Subcutaneous abdominal adipose tissue (tissue), 5 donors: ENCODE measurements at regions not wholly inside any gene's neighbourhood (a gene's known extent, or its start where the extent isn't known, plus 50 kb on each side); places are given as distances from the start of the nearest gene placed in this dataset.

Experiments
- H3K27ac ChIP-seq: one replicate; pipeline ENCODE4 v1.7.0; 2013; ENCODE audit warnings: low read depth, mild to moderate bottlenecking, inconsistent platforms, low read length, moderate library complexity
- H3K27me3 ChIP-seq, 5 donors: one replicate each; pipeline ENCODE4 v1.7.0; 2013; ENCODE audit warnings: low read length in 5 of 5, inconsistent platforms in 1 of 5; ENCODE audit not compliant: control insufficient read depth in 5 of 5, insufficient read depth in 4 of 5
- H3K36me3 ChIP-seq, 5 donors: one replicate each; pipeline ENCODE4 v1.7.0; 2013; ENCODE audit warnings: low read length in 5 of 5; ENCODE audit not compliant: control insufficient read depth in 5 of 5, insufficient read depth in 5 of 5
- H3K4me1 ChIP-seq, 5 donors: one replicate each; pipeline ENCODE4 v1.7.0; 2013; ENCODE audit warnings: low read length in 5 of 5, mild to moderate bottlenecking in 3 of 5, moderate library complexity in 1 of 5; ENCODE audit not compliant: control insufficient read depth in 5 of 5, insufficient read depth in 5 of 5
- H3K4me3 ChIP-seq, 5 donors: one replicate each; pipeline ENCODE4 v1.7.0; 2013; ENCODE audit warnings: low read length in 5 of 5, low read depth in 1 of 5
- H3K9ac ChIP-seq, 5 donors: one replicate each; pipeline ENCODE4 v1.7.0; 2013; ENCODE audit warnings: low read length in 5 of 5, mild to moderate bottlenecking in 4 of 5, moderate library complexity in 3 of 5
- H3K9me3 ChIP-seq, 5 donors: one replicate each; pipeline ENCODE4 v1.7.0; 2013; ENCODE audit warnings: low read length in 5 of 5; ENCODE audit not compliant: control insufficient read depth in 5 of 5
- donor health status: healthy.
- donor health status: healthy.
- donor health status: healthy.
- donor health status: healthy.
- donor health status: healthy.

DNA sequence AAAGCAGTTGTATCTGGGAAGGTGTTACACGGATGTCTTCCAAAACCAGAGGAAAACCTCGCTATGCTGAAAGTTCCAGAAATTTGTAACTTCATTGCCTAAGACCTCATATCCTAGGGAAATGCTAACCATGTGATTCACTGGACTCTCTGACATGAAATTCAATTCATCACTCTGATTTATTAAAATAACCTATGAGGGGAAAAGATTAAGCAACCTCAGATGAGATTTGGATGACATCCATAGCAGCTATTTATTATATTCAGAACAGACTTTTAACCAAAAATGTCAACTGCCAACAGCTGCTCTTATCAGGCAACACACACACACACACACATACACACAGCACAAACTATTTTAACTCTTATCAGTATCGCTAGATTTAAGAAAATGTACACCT lies 1006.4 kb upstream of the CTNND2 start:
- no peak overlapping the region for H3K9ac ChIP-seq
- no peaks in the 10 kb centered on the region for H3K36me3 ChIP-seq
- no peaks in the 10 kb centered on the region for H3K9me3 ChIP-seq
- H3K27me3 ChIP-seq = no peaks in the 10 kb centered on the region
- H3K4me1 ChIP-seq = peaks cover 0 to 6% (median 0%) of the 10 kb centered on the region in 5 donors
- no peak overlapping the region for H3K4me3 ChIP-seq
- H3K27ac ChIP-seq = no peak overlapping the region

DNA sequence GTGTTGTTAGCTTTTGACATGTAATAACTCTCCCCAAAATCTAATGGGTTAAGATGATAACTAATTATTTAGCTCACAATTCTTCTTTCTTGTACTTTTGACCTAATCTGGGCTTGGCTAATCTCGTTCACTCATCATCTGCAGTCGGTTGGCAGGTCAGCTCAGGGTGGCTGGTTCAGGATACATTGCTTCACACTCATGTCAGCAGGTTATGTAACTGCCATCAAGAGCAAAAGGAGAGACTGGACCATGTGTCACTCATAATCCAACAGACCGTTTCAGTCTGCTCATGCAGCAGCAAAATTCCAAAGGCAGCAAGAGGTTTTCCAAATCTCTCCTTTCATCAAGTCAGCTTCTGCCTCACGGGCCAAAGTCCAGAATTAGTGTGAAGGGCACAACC lies 998.4 kb upstream of the CTNND2 start:
- Histone ChIP-seq H3K27ac (no peak overlapping the region), H3K27me3 (no peaks in the 10 kb centered on the region), H3K36me3 (no peaks in the 10 kb centered on the region), H3K4me3 (no peak overlapping the region), H3K9ac (no peak overlapping the region), H3K9me3 (no peaks in the 10 kb centered on the region), H3K4me1 (peaks cover 0 to 2% (median 0%) of the 10 kb centered on the region in 5 donors)

DNA sequence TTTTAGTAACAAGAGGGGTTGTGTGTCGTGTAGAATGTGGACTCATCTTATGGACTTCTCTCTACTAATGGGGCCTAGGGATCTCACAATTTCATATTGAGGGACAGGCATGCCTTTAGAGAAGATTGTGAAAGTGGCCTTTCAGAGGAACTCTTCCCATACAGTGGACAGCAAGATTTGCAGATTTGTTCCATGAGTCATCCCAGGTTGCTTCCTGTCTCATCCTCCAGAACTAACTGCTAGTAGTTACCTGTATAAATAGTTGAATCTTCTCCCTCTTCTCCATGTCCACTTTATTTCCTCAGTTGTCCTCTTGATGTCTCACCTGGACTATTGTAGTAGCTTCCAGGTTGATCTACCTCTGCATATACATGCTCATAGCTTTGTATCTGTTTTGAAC lies 997.5 kb upstream of the CTNND2 start:
- Histone ChIP-seq H3K9me3 (no peaks in the 10 kb centered on the region), H3K4me3 (no peak overlapping the region), H3K4me1 (peaks cover 0 to 5% (median 0%) of the 10 kb centered on the region in 5 donors), H3K27me3 (no peaks in the 10 kb centered on the region), H3K9ac (no peak overlapping the region), H3K36me3 (no peaks in the 10 kb centered on the region), H3K27ac (no peak overlapping the region)

DNA sequence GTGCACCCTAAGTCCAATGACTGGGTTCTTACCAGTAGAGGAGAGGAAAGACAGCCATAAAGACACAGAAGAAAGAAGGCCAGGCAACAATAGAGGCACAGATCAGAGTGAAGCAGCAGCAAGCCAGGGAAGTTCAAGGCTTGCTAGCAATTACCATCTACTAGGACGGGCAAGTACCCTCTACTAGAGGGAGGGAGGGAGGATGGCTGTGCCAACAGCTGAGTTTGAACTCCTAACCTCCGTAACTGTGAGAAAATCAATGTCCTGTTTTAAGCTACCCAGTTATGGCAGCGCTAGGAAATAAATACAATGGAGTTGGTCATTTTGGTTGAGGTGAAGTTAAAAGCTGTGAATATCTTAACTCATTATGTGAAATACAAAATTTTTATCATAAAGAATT lies 991.8 kb upstream of the CTNND2 start:
- H3K27me3 ChIP-seq = no peaks in the 10 kb centered on the region
- no peak overlapping the region for H3K27ac ChIP-seq
- no peaks in the 10 kb centered on the region for H3K9me3 ChIP-seq
- peaks cover 0 to 4% (median 0%) of the 10 kb centered on the region in 5 donors for H3K4me1 ChIP-seq
- H3K9ac ChIP-seq = no peak overlapping the region
- no peaks in the 10 kb centered on the region for H3K36me3 ChIP-seq
- no peak overlapping the region for H3K4me3 ChIP-seq

DNA sequence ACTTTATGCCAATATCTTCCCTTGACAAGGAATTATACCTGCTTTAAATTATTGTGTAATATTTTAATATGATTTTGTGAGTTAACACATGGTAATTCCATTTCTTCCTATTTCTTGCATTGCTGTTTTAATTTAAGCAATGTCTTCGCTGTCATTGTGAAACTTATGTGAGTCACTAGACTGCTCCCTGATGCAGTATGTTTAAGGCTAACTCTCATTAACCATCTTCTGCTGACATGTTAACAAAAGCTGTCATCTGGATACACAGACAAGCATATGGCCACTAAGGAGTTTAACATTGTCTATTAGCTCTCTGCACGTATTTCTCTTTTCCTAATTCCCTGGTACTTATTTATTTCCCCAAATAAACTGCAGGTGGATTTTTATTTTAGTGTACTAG lies 980.8 kb upstream of the CTNND2 start:
- peaks cover 0 to 26% (median 4%) of the 10 kb centered on the region in 5 donors for H3K4me1 ChIP-seq
- H3K36me3 ChIP-seq = no peaks in the 10 kb centered on the region
- H3K9ac ChIP-seq = no peak overlapping the region
- no peaks in the 10 kb centered on the region for H3K27me3 ChIP-seq
- H3K27ac ChIP-seq = no peak overlapping the region
- H3K9me3 ChIP-seq = no peaks in the 10 kb centered on the region
- H3K4me3 ChIP-seq = no peak overlapping the region

DNA sequence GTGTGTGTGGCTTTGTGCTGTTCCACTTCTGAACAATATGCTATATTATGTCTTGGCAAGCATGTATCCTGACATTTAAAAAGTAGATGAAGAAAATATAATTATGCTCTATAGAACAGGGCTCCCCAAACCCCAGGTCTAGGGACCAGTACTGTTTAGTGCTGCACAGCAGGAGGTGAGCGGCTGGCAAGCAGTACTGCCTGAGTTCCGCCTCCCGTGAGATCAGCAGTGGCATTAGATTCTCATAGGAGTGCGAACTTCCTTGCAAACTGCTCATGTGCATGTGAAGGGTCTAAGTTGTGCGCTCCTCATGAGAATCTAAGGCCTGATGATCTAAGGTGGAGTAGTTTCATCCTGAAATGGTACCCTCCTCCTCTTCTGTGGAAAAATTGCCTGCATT lies 979.1 kb upstream of the CTNND2 start:
- Histone ChIP-seq H3K9ac (no peak overlapping the region), H3K4me1 (peaks cover 0 to 26% (median 4%) of the 10 kb centered on the region in 5 donors), H3K27ac (no peak overlapping the region), H3K9me3 (no peaks in the 10 kb centered on the region), H3K36me3 (no peaks in the 10 kb centered on the region), H3K27me3 (no peaks in the 10 kb centered on the region), H3K4me3 (no peak overlapping the region)

DNA sequence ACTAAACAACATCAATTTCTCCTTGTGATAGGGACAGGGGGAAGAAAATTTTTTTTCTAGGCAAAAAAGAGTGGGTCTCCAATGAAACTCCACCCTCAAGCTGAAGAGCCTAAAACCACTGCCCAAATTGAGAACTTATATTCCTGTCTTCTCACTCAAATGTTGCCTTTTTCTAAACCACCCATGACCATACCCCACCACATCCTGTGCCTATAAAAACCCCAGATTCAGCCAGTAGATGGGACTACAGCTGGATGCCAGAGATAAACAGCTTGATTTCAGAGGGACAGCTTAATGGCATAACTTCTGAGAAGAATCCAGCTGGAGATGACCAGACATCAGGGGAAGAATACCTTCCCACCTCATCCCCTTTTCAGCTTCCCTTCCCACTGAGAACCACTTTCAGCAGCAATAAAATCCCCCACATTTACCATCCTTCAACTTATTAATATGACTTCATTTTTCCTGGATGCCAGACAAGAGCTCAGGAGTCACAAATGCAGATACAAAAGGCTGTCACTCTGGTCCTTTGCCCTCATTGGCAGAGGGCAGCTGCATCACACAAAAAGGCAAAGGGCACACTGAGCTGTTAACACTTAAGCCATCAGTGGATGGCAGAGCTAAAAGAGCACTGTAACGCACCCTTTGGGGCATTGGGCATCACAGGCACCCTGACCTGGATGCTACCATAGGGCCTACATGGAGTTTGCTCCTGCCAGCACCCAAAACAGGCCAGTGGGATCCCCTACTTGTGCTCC lies 972.5 kb upstream of the CTNND2 start:
- no peaks in the 10 kb centered on the region for H3K27me3 ChIP-seq
- peaks cover 0 to 7% (median 5%) of the 10 kb centered on the region in 5 donors for H3K9me3 ChIP-seq
- no peak overlapping the region for H3K9ac ChIP-seq
- H3K4me3 ChIP-seq = no peak overlapping the region
- H3K27ac ChIP-seq = no peak overlapping the region
- H3K36me3 ChIP-seq = no peaks in the 10 kb centered on the region
- no peaks in the 10 kb centered on the region for H3K4me1 ChIP-seq

DNA sequence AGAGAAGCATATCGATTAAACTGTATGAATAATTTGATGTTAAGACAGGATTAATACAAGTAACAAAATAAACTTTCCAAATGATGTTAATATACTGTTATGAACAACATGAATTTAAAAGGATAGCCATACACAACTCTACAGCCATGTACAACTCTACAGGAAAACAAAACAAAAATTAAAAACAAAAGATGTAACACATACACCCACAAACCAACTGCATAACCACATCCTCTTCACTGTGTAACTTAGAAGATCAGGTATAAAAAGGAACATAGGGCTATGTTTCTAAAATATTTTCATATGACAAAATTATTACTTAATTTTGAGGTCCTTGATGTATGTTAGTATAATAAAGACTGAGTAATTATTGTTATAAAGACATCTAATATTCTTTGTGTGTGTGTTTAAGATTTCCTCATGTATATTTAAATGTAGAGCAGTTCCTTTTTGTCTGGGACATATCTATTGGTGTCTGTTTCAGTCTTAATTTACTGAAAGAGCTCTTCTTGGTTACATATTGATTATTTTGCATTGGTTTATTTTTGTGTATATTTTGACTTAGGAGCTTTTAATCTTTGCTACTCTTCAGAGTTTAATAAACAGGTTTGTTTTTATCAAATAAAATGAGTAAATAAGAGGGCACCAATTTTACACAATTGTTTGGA lies 966.8 kb upstream of the CTNND2 start:
- Histone ChIP-seq H3K4me1 (no peaks in the 10 kb centered on the region), H3K36me3 (no peaks in the 10 kb centered on the region), H3K9me3 (peaks cover 0 to 2% (median 0%) of the 10 kb centered on the region in 5 donors), H3K27me3 (no peaks in the 10 kb centered on the region), H3K27ac (no peak overlapping the region), H3K4me3 (no peak overlapping the region), H3K9ac (no peak overlapping the region)

DNA sequence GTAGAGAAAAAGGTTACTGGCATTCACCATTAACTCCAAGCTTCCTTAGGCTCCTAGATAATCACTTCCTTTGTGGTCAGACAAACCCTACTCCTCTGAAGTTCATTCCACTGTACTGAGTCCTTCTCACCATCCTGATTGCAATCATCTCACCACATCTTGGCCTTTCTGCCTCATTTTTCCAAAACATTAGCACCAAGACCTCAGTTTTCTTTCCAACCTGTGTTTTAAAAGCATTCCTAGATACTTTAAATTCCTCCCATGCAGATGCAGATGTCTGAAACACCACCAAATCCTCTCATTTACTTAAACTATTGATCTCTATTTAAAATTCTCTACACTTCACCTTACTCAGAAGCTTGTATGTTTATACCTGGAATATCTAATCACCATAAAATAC lies 961.3 kb upstream of the CTNND2 start:
- H3K4me3 ChIP-seq = no peak overlapping the region
- no peaks in the 10 kb centered on the region for H3K27me3 ChIP-seq
- H3K27ac ChIP-seq = no peak overlapping the region
- no peak overlapping the region for H3K9ac ChIP-seq
- peaks cover 0 to 9% (median 0%) of the 10 kb centered on the region in 5 donors for H3K4me1 ChIP-seq
- no peaks in the 10 kb centered on the region for H3K36me3 ChIP-seq
- H3K9me3 ChIP-seq = no peaks in the 10 kb centered on the region

DNA sequence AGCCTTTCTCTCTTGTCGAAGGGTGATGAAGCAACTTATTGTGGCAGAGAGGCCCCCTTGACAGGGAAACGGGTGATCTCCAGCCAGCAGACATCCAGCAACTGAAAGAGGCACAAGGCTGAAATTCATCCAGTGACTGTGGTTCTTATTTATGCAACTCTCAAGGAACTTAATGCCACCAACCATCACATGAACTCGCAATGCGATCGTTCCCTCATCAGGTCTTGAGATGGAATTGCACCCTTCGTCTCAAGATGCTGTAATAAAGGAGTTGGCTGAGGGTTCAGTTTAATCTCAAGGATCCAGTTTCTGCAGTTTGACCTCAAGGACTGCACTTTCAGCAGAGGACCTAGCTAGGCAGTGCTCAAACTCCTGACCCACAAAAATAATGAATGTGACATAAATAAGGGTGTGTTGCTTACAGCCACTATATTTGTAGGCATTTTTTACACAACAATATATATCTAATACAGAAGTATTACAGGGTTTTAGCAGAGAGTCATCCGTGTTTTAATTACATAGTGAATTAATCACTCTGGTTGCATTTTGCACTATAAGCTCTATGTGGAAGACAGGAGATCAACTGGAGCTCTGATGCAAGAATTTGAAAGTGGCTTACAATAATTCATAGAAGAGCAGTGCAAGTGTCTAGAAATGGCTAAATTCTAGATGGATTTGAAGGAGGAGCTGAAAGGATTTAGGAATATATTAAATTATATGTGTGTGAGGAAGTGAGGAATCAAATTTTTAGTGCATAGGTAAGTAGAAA lies 957.8 kb upstream of the CTNND2 start:
- H3K4me3 ChIP-seq = peak overlapping the region in 3 of 5 donors; percentile 22 to 47 (median 31)
- no peak overlapping the region for H3K27ac ChIP-seq
- no peaks in the 10 kb centered on the region for H3K27me3 ChIP-seq
- H3K4me1 ChIP-seq = peaks cover 0 to 9% (median 4%) of the 10 kb centered on the region in 5 donors
- peaks cover 0 to 5% (median 0%) of the 10 kb centered on the region in 5 donors for H3K9me3 ChIP-seq
- H3K36me3 ChIP-seq = no peaks in the 10 kb centered on the region
- H3K9ac ChIP-seq = no peak overlapping the region
